Neural cell (in vitro differentiated cells): ENCODE measurements at regions not wholly inside any gene's neighbourhood (a gene's known extent, or its start where the extent isn't known, plus 50 kb on each side); places are given as distances from the start of the nearest gene placed in this dataset.

Experiments
- POLR2AphosphoS5 ChIP-seq: IDR thresholded peaks from 2 replicates; pipeline ENCODE4 v1.6.1; 2012
- SMC3 ChIP-seq: fragments of 450-650 bp; conservative IDR thresholded peaks from 2 replicates; pipeline ENCODE4 v1.6.1; 2014; ENCODE audit warnings: antibody characterized with exemption, mild to moderate bottlenecking, moderate library complexity; ENCODE audit not compliant: poor library complexity
- TAF1 ChIP-seq: IDR thresholded peaks from 2 replicates; pipeline ENCODE4 v1.6.1; 2012; ENCODE audit warnings: low read depth
- TF ChIP-seq, protein P1 (sequence below): fragments of 450-650 bp; IDR thresholded peaks from 2 replicates; pipeline ENCODE4 v1.5.1; 2014; ENCODE audit warnings: antibody characterized with exemption, mild to moderate bottlenecking, moderate library complexity; ENCODE audit not compliant: poor library complexity, severe bottlenecking

DNA sequence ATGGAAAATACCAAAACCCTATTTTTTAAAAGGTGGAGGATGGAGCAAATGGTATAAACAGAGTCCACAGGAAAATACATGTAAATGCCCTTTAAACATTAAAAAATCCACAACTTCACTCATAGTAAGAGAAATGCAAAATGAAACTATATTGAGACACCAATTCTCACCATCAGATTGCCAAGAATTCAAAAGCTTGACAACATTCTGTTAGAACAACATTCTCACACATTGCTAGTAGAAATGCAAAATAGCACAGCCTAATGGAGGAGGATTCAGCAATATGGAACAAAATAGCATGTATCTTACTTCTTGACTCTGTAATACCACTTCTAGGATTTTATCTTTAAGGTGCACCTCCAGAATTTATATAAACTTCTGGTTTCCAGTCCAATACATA is 351.8 kb downstream of the NXPE2 start:
- TF ChIP-seq POLR2AphosphoS5 (no peak), SMC3 (no peak), TAF1 (no peak)
- TF ChIP-seq, protein P1, sequence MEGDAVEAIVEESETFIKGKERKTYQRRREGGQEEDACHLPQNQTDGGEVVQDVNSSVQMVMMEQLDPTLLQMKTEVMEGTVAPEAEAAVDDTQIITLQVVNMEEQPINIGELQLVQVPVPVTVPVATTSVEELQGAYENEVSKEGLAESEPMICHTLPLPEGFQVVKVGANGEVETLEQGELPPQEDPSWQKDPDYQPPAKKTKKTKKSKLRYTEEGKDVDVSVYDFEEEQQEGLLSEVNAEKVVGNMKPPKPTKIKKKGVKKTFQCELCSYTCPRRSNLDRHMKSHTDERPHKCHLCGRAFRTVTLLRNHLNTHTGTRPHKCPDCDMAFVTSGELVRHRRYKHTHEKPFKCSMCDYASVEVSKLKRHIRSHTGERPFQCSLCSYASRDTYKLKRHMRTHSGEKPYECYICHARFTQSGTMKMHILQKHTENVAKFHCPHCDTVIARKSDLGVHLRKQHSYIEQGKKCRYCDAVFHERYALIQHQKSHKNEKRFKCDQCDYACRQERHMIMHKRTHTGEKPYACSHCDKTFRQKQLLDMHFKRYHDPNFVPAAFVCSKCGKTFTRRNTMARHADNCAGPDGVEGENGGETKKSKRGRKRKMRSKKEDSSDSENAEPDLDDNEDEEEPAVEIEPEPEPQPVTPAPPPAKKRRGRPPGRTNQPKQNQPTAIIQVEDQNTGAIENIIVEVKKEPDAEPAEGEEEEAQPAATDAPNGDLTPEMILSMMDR, result no peak
